ENCODE measurements at regions not wholly inside any gene's neighbourhood (a gene's known extent, or its start where the extent isn't known, plus 50 kb on each side); places are given as distances from the start of the nearest gene placed in this dataset.

GRCh38 chr18:78893281-78894032, 86.2 kb upstream of the SALL3 start:
- TF ChIP-seq, protein P1, sequence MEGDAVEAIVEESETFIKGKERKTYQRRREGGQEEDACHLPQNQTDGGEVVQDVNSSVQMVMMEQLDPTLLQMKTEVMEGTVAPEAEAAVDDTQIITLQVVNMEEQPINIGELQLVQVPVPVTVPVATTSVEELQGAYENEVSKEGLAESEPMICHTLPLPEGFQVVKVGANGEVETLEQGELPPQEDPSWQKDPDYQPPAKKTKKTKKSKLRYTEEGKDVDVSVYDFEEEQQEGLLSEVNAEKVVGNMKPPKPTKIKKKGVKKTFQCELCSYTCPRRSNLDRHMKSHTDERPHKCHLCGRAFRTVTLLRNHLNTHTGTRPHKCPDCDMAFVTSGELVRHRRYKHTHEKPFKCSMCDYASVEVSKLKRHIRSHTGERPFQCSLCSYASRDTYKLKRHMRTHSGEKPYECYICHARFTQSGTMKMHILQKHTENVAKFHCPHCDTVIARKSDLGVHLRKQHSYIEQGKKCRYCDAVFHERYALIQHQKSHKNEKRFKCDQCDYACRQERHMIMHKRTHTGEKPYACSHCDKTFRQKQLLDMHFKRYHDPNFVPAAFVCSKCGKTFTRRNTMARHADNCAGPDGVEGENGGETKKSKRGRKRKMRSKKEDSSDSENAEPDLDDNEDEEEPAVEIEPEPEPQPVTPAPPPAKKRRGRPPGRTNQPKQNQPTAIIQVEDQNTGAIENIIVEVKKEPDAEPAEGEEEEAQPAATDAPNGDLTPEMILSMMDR (IDR thresholded peaks at IDR 0.05; ENCODE audit: control insufficient read depth, insufficient read depth, low read depth, low read length, missing control alignments), result no peak
- DNase-seq (ENCODE audit: low read depth), result no peak

GRCh38 chr18:78894033-78894305, 85.6 kb upstream of the SALL3 start:
- DNase-seq (ENCODE audit: low read depth), result no peak
- TF ChIP-seq, protein P1 (IDR thresholded peaks at IDR 0.05; ENCODE audit: control insufficient read depth, insufficient read depth, low read depth, low read length, missing control alignments), result no peak
- no peak overlapping the region for H3K4me3 ChIP-seq (ENCODE audit: control insufficient read depth, low read depth, low read length)

More at GRCh38 chr18:78893281-78894032, 86.2 kb upstream of the SALL3 start:
- no peak overlapping the region for H3K4me3 ChIP-seq (ENCODE audit: control insufficient read depth, low read depth, low read length)

DNA sequence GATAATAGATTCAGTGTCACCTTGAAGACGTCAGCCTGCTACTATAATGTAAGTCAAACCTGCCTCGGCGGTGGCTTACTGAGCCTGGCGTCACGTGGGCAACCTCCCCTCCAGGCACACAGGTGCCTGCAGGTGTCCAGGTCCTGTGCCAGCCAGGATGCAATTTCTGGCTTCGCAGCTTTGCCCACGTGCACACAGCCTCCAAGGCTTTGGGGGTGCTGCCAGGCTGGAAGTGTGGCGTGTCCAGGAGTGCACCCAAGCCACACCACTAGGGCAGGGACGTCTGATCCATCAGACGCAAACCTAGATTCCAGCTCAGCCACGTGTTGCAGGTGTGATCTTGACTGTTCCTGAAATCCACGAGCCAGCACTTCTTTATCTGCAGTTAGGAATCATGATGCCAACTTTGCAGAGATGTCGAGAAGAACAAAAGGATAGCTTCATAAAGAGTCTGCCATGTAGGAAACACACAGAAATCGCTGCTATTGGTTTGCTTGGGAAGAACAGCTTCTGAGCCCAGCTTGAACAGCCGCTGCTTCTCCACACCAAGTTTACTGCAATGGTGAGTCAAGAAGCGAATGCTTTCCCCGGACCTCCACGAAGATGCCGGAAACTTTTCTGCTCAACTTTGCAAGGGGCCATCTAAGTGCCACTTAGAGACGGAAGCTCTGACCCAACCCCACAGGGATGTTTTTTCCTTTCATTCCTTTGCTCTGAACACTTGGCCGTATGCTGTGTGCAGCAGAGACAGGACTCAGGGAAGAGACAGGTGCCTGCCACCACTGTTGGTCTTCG, 84.2 kb upstream of the SALL3 start:
- H3K4me3 ChIP-seq (ENCODE audit: control insufficient read depth, low read depth, low read length), result no peak overlapping the region
- DNase-seq (ENCODE audit: low read depth), result no peak
- TF ChIP-seq, protein P1 (IDR thresholded peaks at IDR 0.05; ENCODE audit: control insufficient read depth, insufficient read depth, low read depth, low read length, missing control alignments), result no peak

DNA sequence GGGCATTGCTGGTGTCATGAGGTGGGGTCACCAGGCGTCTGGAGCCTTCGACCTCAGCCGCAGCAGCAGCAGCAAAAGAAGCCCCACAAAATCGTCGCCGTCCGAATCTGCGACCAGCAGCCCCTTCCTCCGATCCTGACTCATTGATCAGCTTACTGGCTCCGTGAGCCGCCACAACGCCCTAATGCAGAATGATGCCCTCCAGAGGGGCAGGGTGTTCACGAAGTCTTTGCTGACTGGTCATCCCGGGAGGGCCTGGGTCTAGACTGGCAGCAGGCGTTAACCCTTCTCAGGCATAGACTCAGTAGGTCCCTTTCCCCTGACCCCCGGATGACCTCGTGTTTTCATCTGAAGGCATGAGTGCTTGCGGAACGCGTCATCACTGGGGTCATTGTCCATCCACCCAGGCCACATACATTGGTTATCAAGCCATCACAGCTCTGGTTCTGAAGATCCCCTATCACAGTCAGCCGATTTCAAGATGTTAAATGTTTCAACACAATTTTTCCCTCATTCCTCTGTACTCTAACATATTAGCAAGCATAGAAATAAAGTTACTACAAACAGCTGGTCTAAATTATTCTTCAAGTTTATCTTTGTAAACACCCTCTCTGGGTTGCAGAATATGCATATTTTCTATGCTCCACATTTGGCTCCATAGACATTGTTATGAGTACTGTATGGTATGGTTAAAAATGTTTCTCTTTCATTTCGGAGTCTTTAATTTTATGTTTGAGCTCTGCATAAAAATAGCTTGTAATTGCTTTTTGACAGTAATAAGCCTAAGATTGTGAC, 83.3 kb upstream of the SALL3 start:
- no peak overlapping the region for H3K4me3 ChIP-seq (ENCODE audit: control insufficient read depth, low read depth, low read length)
- DNase-seq (ENCODE audit: low read depth), result no peak
- TF ChIP-seq, protein P1 (IDR thresholded peaks at IDR 0.05; ENCODE audit: control insufficient read depth, insufficient read depth, low read depth, low read length, missing control alignments), result no peak

DNA sequence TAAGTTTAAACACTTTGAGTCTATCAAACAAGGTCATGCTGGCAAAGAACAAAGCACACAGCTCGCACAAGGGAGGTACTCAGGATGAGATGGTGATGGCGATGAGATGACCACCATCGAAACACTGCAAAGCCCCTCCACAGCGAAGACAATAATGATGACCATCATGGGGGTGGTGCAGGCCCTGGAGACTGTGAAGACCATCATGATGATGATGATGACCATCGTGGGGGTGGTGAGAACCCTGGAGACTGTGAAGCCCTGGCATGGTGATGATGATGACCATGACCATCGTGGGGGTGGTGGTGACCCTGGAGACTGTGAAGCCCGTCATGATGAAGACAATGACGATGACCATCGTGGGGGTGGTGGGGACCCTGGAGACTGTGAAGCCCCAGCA, 81.6 kb upstream of the SALL3 start:
- no peak overlapping the region for H3K4me3 ChIP-seq (ENCODE audit: control insufficient read depth, low read depth, low read length)
- no peak for DNase-seq (ENCODE audit: low read depth)
- TF ChIP-seq, protein P1 (IDR thresholded peaks at IDR 0.05; ENCODE audit: control insufficient read depth, insufficient read depth, low read depth, low read length, missing control alignments), result no peak

- H3K4me3 ChIP-seq (ENCODE audit: control insufficient read depth, low read depth, low read length), result no peak overlapping the region
- DNase-seq (ENCODE audit: low read depth), result no peak
- TF ChIP-seq, protein P1 (IDR thresholded peaks at IDR 0.05; ENCODE audit: control insufficient read depth, insufficient read depth, low read depth, low read length, missing control alignments), result no peak
Observed at GRCh38 chr18:78898635-78899034, 81.0 kb upstream of the SALL3 start.

All from AG09309 (cell line).